Cerebellar cortex (tissue), 1 donor: ENCODE measurements at regions not wholly inside any gene's neighbourhood (a gene's known extent, or its start where the extent isn't known, plus 50 kb on each side); places are given as distances from the start of the nearest gene placed in this dataset.
A peak's percentile ranks its signal among the peaks of the same experiment; 100 is the strongest.
"Not testable (repeated sequence)": the region's sequence is repeated elsewhere in the genome, so short reads cannot be mapped to it uniquely, and the experiment has no call there.

Source experiments
- DNase-seq: peaks from one replicate; pipeline ENCODE4 v3.0.0-alpha.2; 2015; ENCODE audit warnings: low spot score

DNA sequence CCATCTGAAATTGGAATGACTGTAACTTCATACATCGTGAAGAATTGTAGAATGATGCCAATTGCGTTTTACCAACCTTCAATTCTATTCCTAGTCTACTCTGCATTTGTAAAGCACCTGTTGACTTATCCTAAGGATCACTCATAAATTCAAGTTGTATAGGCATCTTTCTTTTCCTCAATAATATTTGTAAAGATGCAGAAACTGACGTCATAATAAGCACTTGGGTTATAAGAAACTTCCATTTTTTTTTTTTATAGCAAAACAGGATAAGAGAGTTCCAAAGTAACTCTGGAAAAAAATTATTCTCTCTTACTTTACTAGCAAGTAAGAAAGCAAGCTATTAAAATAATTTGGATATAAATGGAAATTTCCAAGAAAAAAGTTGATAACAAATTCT is 1377.4 kb upstream of the ACVR2A start:
- no peak for DNase-seq

DNA sequence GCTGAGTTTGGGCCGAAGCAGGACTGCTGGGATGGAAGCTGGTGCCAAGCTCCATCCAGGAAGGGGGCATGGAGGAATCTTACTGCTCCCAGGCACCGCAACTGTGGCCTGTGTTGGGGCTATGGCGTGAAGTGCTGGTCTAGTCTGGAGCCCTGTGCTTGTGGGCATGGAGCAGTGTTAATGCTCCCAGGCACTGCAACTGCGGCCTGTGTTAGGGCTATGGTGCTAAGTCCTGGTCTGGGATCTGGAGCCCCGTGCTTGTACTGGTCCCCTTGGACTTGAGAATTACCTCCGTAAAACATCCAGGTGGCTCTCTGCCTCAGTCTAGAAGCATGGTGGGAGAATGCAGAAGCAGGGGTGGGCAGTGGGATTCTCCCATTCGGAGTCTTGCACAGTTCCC is 1379.4 kb upstream of the ACVR2A start:
- DNase-seq, result no peak

DNA sequence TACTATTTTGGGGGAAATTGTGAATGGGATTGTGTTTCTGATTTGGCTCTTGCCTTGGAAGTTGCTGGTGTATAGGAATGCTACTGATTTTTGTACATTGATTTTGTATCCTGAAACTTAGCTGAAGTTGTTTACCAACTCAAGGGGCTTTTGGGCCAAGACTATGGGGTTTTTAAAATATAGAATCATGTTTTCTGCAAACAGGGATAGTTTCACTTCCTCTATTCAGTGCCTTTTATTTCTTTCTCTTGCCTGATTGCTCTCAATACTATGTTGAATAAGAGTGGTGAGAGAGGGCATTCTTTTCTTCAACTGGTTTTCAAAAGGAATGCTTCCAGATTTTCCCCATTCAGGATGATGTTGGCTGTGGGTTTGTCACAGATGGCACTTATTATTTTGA is 1383.8 kb upstream of the ACVR2A start:
- no peak for DNase-seq

DNA sequence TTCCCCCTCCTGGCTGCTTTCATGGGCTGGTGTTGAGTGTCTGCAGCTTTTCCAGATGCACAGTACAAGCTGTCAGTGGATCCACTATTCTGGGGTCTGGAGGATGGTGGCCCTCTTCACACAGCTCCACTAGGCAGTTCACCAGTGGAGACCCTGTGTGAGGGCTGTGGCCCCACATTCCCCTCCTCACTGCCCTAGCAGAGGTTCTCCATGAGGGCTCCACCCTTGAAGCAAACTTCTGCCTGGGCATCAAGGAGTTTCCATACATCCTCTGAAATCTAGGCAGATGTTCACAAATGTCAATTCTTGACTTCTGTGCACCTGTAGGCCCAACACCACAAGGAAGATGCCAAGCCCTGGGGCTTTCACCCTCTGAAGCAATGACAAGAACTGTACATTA is 1386.2 kb upstream of the ACVR2A start:
- no peak for DNase-seq

DNA sequence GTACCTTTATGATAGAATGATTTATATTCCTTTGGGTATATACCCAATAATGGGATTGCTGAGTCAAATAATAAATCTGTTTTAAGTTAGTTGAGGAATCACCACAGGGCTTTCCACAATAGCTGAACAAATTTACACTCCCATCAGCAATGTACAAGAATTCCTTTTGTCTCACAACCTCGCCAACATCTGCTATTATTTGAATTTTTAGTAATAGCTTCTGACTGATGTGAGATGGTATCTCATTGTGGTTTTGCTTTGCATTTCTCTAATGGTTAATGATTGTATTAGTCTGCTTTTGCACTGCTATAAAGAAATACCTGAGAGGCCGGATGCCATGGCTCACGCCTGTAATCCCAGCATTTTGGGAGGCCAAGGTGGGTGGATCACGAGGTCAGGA is 1387.6 kb upstream of the ACVR2A start:
- DNase-seq, result no peak

DNA sequence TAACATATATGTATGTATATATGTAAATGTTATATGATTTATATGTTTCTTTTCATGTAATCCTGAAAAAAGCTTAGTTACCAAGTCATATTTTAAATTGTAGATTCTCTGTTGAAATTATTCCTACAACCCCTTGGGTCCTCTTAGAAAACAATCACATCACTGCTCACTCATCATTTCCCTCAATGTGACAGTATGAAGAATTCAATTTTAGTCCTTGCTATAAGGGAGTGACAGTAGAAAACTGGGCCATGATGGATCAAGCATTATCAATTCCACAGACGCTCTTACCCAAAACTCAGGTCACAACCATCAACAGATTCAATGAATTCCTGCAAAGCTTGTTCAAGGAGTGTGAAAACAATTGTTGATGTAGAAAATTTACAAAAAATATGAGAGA is 1389.5 kb upstream of the ACVR2A start:
- no peak for DNase-seq

DNA sequence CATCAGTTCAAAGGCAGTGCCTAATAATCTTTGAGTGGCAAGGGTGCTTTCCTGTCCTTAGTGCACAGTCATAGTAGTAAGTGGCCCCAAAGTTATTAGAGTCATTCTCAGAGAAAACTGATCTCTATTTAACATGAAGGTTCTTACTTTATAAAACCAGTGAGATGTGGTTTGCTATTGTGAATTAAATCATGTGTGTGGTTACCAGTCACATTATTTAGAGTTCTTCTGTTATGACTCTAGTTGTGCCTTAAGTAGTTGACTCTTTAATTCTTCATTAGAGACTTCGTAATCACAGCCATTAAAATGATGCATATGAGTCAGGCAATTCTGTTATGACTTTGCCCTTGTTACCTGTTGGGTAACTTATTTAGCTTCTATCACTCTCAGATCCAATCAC is 1392.9 kb upstream of the ACVR2A start:
- no peak for DNase-seq

DNA sequence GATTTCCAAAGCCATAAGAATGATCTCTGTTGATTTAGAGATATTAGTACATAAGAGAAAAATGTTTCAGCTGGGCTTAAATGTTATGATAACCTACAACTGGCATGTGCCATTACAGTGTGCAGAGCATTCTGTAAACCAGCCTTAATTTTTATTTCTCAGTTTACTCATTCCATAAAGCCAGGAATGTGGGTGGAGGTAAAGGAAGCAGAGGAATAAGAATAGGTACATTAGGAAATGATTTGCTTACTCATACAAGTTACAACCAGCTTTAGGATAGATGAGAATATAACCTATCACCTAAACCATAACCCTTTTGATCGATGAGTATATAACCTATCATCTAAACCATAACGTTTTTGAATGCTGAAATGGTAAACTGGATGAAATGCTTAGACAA is 1394.7 kb upstream of the ACVR2A start:
- no peak for DNase-seq

DNA sequence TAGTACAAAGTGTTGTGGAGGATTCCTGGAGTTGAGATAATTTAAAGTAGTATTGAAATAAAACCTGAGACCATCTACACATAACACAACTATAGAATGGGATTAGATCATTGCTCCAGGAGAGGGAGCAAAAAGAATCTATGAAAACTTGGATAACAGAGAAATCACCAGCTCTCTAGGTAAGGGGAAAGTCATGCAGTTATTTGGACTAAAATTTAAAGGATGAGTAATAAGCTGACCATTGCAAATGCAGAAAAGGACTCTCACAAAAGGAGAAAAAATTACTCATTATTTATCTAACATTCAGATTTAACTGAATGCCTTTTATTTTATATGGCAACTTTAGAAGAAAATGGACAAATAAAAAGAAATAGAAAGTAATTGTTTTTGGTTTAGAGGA is 1399.8 kb upstream of the ACVR2A start:
- no peak for DNase-seq

DNA sequence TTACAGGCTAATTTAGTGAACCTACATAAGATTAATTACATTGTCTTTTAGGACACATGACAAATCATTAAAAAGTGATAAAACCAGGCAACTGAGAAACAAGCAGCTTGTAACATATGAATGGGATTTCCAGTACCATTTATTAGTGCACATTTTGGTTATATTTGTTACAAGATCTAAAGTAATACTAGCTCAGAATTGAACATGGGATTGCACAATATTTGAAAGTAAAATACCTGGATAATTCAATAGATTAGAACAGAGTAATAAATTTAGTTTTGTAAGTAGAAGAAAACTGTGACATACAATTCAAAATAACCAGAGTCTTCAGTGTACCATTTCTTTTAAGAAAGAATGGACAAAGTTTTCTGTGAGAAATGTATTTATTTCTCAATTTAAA is 1400.7 kb upstream of the ACVR2A start:
- no peak for DNase-seq

DNA sequence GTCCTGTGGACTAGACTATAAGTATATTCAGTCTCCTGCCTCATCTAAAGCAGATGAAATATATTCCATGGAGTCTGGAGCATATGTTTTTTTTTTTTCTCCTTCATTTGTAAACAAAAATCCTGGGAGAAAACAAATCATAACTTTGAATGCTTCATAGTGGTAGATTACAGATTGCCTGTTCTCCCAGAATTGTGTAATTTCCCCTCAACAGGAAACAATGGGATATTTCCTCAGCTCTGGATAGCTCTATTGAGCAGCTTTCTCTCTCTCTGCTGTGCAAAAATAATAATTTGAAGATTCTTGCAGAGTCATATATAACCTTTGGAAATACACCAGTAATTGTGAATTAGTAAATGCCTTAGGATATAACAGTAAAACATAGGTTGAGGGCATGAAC is 1406.6 kb upstream of the ACVR2A start:
- no peak for DNase-seq

DNA sequence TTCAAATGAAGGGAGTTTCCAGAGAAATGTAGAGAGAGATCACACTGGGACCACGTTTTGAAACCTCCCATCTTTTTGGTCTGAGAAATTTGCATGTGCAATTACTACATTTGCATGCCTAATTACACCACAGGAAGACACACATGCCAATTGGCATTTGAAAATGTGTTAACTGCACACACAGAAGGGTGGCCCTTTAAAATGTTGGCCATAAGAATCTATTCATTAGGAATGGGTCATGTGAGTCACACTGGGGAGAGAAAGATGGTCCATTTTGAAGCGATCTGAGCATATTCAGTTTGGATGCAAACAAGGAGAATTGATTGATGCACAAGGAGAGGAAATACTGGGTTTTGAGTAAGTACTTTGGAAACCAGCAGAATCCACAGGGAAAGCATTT is 1407.1 kb upstream of the ACVR2A start:
- DNase-seq, result no peak

DNA sequence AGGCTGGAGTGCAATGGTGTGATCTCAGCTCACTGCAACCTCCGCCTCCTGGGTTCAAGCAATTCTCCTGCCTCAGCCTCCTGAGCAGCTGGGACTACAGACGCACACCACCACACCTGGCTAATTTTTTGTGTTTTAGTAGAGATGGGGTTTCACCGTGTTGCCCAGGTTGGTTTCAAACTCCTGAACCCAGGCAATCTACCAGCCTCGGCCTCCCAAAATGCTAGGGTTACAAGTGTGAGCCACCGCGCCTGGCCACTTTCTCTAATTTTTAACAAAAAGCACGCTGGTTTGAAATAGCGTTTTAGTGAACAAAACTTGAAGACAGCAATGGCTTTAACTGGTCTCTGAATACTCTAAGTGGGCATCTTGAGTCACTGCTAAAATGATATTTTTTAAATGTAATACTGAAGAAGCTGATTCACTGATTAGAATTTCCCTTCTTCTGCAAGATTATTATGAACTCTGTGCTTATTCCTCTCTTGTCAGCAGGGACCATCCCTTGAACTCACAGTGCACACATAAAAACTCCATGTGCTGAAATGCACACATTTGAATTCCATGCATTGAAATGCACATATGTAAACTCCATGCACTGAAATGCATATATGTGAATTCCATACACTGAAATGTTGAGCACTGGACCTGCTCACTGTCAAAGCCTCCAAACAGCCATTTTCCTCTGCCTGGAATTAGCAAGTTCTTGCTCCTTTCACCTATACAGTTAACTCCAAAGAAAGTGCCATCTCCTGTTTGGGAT is 1411.5 kb upstream of the ACVR2A start:
- no peak for DNase-seq

DNA sequence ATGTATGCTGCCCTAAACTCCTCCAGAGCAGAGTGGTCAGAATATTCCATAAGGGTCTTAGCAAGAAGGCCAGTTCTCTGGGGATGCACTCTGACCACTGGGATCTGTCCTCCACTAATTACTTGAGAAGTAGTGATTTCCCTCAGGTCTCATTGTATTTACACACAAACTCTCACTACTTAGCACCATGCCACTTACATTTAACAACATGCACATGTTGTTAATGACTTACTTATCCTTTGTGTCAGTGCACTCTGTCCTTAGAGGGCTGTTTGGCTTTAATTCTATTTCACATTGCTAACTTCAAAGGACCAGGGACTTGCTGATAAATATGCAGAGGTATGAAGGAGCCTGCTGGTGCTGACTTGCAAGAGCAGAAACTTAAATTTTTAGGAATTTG is 1415.5 kb upstream of the ACVR2A start:
- DNase-seq, result no peak

DNA sequence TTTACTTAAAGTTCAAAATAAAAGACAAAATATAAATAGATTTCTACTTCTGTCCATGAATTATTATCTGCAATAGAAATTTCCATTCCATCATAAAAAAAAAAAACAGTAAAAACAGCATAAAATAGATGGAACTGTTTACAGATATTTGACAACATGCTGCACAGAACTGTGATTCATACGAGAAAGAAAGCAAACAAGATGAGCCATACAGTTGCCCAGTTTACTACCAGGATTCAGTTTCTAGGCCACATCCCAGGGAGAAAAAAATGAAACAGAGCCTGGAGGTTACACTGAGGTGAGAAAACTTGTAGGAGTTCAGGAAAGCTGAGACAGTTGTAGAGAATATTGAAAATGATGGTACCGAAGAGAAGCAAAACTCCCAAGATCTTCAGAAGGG is 1426.9 kb upstream of the ACVR2A start:
- DNase-seq, result no peak

DNA sequence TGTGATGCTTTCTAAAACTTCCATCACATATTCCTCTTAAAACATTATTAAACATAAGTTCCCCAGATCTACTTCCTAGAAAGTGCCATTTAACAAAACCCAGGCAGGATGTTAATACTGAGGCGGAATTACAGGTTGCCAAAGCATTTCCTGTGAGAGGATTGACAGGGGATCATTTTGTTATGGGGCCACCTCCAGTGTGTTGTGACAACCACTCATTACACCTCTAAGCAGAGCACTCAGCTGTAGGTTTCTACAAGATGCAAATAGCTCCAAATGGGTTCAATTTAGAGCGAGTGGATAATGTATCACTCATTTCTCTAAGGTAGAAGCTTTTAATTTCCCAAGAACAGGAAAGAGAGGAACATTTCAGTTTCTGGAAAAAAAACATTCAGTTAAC is 1429.5 kb upstream of the ACVR2A start:
- no peak for DNase-seq

DNA sequence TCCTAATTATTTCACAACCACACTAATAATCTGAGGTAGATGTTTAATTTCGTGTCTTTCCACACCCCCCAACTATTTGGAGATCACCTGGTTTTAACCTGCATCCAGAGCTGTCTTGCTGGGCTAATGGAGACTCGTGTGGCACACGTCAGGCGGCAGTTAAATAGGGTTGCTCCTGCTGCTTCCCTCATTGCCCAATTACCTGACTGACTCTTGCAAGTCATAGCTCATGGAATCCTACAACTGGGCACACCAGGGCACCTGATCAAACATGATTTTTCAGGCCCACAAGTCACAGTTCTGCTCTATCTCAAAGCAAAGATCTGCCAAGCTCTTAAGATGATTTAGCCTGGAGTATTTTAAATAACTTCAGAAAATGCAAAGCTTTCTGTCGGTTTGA is 1430.4 kb upstream of the ACVR2A start:
- no peak for DNase-seq

DNA sequence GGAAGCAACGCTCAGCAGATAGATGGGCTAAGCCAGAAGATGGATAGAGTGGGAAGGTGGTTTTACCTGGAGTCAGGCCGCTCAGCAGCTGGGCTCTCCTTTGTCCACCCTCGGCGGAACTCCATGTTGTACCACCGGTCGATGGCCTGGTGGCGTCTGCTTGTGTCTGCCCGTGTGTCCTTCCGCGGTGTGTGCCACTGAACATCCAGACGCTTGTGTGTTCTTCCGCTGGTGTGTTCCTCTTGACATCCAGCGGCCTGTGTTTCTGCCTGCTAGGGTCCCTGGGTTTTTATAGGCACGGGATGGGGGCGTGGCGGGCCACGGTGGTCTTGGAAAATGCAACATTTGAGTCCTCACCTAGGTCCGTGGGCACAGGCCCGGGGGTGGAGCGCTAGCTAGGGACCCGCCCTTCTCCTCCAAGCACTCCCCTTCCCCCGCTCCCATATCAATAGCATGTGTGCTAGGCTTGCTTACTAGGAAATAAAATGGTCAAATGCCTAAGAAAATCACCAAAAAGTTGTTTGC is 1431.7 kb upstream of the ACVR2A start:
- DNase-seq, result no peak

DNA sequence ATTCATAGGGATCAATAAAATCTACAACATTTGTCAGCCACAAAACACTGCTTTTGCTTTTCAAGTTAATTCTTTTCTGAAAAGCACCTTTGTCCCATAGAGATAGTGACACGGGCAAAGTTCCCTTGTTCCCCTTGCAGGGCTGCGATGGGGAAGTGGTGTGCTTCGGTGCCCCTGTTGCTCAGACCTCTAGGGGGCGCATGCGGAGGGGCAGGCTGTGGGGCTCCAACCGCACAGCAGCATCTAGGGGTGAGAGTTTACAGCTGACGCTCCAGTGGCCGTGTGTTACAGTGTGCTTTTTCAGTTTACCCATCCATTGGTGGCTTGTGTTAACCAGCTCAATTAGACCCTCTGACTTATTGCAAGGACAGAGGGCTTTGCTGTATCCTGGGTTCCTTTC is 1432.2 kb upstream of the ACVR2A start:
- DNase-seq, result peak; percentile 26

DNA sequence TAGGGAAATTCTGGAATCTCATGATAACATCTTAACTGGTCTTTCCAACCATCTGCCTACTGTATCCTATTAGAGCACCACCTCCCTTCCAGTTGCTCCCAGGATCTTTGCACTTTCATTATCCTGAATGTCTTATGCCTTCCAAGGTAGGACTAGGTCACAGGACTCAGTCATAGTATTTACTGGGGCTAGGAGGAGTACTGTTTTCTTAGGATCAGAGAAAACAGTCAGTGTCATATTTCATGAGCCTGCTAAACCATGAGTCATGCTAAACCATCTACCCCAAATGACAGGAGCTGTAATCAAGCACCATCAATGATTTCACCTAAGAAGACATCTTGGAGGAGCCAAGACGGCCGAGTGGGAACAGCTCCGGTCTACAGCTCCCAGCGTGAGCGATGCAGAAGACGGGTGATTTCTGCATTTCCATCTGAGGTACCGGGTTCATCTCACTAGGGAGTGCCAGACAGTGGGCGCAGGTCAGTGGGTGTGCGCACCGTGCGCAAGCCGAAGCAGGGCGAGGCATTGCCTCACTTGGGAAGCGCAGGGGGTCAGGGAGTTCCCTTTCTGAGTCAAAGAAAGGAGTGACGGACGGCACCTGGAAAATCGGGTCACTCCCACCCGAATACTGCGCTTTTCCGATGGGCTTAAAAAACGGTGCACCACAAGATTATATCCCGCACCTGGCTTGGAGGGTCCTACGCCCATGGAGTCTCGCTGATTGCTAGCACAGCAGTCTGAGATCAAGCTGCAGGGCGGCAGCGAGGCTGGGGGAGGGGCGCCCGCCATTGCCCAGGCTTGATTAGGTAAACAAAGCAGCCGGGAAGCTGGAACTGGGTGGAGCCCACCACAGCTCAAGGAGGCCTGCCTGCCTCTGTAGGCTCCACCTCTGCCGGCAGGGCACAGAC is 1439.2 kb upstream of the ACVR2A start:
- DNase-seq, result not testable (repeated sequence)

DNA sequence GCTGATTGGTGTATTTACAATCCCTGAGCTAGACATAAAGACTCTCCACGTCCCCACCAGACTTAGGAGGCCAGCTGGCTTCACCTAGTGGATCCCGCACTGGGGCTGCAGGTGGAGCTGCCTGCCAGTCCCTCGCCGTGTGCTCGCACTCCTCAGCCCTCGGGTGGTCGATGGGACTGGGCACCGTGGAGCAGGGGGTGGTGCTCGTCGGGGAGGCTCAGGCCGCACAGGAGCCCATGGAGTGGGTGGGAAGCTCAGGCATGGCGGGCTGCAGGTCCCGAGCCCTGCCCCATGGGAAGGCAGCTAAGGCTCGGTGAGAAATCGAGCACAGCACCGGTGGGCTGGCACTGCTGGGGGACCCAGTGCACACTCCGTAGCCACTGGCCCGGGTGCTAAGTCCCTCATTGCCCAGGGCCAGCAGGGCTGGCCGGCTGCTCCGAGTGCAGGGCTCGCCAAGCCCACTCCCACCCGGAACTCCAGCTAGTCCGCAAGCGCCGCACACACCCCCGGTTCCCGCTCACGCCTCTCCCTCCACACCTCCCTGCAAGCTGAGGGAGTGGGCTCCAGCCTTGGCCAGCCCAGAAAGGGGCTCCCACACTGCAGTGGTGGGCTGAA is 1441.2 kb upstream of the ACVR2A start:
- not testable (repeated sequence) for DNase-seq

DNA sequence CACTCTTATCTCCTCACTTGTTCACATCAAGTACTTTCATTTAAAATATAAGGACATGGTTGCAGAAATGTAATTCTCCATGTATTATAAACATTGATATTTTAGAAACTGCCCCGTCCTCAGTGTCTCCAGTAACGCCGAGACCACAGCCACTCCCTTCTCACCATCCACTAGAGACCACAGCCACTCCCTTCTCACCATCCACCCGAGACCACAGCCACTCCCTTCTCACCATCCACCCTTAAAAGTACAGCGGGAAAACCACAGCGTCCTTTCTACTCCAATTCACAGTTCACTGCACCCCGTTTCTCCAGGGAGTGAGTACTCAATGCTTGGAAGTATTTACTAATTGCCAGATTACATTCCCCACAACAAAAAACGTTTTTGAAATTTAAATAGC is 1452.2 kb upstream of the ACVR2A start:
- no peak for DNase-seq

DNA sequence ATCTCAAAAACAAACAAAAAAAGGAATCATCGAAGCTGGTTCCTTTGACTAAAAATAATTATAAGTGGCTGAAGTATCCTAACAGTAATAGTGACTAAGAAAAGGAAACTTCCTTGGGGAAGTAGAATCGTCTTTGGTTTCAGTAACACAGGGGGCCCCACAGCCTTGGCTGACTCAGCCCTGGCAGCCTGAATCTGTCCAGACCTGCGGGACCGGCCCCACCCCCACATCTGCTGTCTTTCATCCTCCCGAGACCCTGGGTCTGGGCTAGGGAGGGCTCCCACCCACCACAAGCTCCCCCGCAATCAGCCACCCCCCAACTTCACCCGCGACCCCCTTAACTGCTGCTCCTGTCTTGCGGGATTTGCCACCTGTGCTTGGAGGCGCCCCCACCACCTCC is 1452.6 kb upstream of the ACVR2A start:
- no peak for DNase-seq
